H1 (cell line): ENCODE measurements at regions not wholly inside any gene's neighbourhood (a gene's known extent, or its start where the extent isn't known, plus 50 kb on each side); places are given as distances from the start of the nearest gene placed in this dataset.
A peak's percentile ranks its signal among the peaks of the same experiment; 100 is the strongest.

Experiments used
- CTCF ChIA-PET: fragments of 300-600 bp; sonication (Branson Sonifier 250); formaldehyde crosslinking; loops from one replicate; lab custom pipeline; 2021; ENCODE audit not compliant: partially characterized antibody; lab: Charles Lee
- POLR2A ChIA-PET: fragments of 300-600 bp; sonication (Branson Sonifier 250); formaldehyde crosslinking; loops from one replicate; lab custom pipeline; 2021; ENCODE audit warnings: inconsistent platforms; ENCODE audit not compliant: partially characterized antibody; lab: Charles Lee
- DNase-seq, 2 experiments: peaks; one replicate each; pipeline versions ENCODE4 v3.0.0 to v3.0.0-alpha.2; 2010 to 2022; ENCODE audit warnings: low spot score in 2 of 2, low read depth in 1 of 2, mixed read lengths in 1 of 2
- FAIRE-seq: peaks from 2 replicates; lab custom pipeline; 2011; peaks lifted over from hg19 to GRCh38; lab: Jason Lieb, UNC
- H2AFZ ChIP-seq: 2 replicates; pipeline ENCODE4 v1.8.1; 2012; ENCODE audit warnings: low read length, inconsistent platforms
- H2AK5ac ChIP-seq: 2 replicates; pipeline ENCODE4 v1.6.1; 2013; ENCODE audit warnings: low read depth, low read length
- H2BK120ac ChIP-seq: replicated peaks from 2 replicates; pipeline ENCODE3; 2013; ENCODE audit warnings: low read depth, low read length, inconsistent platforms
- H2BK12ac ChIP-seq: 2 replicates; pipeline ENCODE4 v1.6.1; 2013; ENCODE audit warnings: low read depth, low read length
- H2BK15ac ChIP-seq: 2 replicates; pipeline ENCODE4 v1.6.1; 2013; ENCODE audit warnings: low read length
- H2BK20ac ChIP-seq: 2 replicates; pipeline ENCODE4 v1.6.1; 2013; ENCODE audit warnings: low read length
- H2BK5ac ChIP-seq: 2 replicates; pipeline ENCODE4 v1.6.1; 2013; ENCODE audit warnings: low read depth, low read length
- H3K14ac ChIP-seq: 2 replicates; pipeline ENCODE4 v1.6.1; 2013; ENCODE audit warnings: inconsistent platforms; ENCODE audit not compliant: insufficient read length
- H3K18ac ChIP-seq: 2 replicates; pipeline ENCODE4 v1.6.1; 2013; ENCODE audit warnings: low read length; ENCODE audit errors: extremely low read depth
- H3K23ac ChIP-seq: 2 replicates; pipeline ENCODE4 v1.6.1; 2013; ENCODE audit warnings: inconsistent platforms; ENCODE audit not compliant: insufficient read length
- H3K23me2 ChIP-seq: 2 replicates; pipeline ENCODE4 v1.6.1; 2013; ENCODE audit warnings: low read depth, low read length
- H3K27ac ChIP-seq: 2 replicates; pipeline ENCODE4 v1.6.1; 2011; ENCODE audit warnings: low read depth, low read length, inconsistent platforms
- H3K27me3 ChIP-seq, 4 experiments: replicated peaks in 1 of 4; 1 replicate in 1 of 4; 2 replicates in 3 of 4; pipeline versions ENCODE4 v1.6.1 to v1.8.1; 2011 to 2013; ENCODE audit warnings: low read length in 3 of 4, mild to moderate bottlenecking in 3 of 4, inconsistent platforms in 2 of 4, mixed read lengths in 2 of 4, moderate library complexity in 1 of 4; ENCODE audit not compliant: control insufficient read depth in 3 of 4, insufficient read depth in 3 of 4; ENCODE audit errors: extremely low read depth in 1 of 4
- H3K36me3 ChIP-seq, 4 experiments: 2 replicates each; pipeline versions ENCODE4 v1.6.1 to v1.8.1; 2011 to 2013; ENCODE audit warnings: mild to moderate bottlenecking in 4 of 4, low read length in 3 of 4, moderate library complexity in 2 of 4, control low read depth in 1 of 4, inconsistent platforms in 1 of 4; ENCODE audit not compliant: insufficient read depth in 4 of 4, control insufficient read depth in 2 of 4
- H3K4ac ChIP-seq: replicated peaks from 2 replicates; pipeline ENCODE3; 2013; ENCODE audit warnings: low read length, low read depth, mixed read lengths, inconsistent platforms; ENCODE audit not compliant: insufficient read length
- H3K4me1 ChIP-seq, 4 experiments: replicated peaks in 1 of 4; 1 replicate in 1 of 4; 2 replicates in 3 of 4; pipeline versions ENCODE4 v1.6.1 to v1.8.1; 2011 to 2013; ENCODE audit warnings: low read length in 3 of 4, inconsistent platforms in 2 of 4, mixed read lengths in 1 of 4; ENCODE audit not compliant: insufficient read depth in 4 of 4, control insufficient read depth in 3 of 4
- H3K4me2 ChIP-seq, 2 experiments: 2 replicates each; pipeline versions ENCODE4 v1.6.1 to v1.8.1; 2011 to 2013; ENCODE audit warnings: low read depth in 2 of 2, low read length in 2 of 2, control low read depth in 1 of 2, inconsistent platforms in 1 of 2, mild to moderate bottlenecking in 1 of 2; ENCODE audit not compliant: insufficient read depth in 1 of 2
- H3K4me3 ChIP-seq, 4 experiments: fragments of 200-600, 300-600 bp in 1 of 4; sonication (generic), shearing (Covaris generic), sonication (Bioruptor Twin) in 1 of 4; 2 replicates each; pipeline versions ENCODE4 v1.5.1 to v1.8.1; 2011 to 2016; ENCODE audit warnings: low read length in 4 of 4, low read depth in 3 of 4, control low read depth in 2 of 4, inconsistent platforms in 2 of 4, mild to moderate bottlenecking in 2 of 4, mixed read lengths in 1 of 4, moderate library complexity in 1 of 4; ENCODE audit not compliant: insufficient read depth in 2 of 4; ENCODE audit errors: extremely low read depth in 1 of 4
- H3K56ac ChIP-seq: replicated peaks from 2 replicates; pipeline ENCODE3; 2013; ENCODE audit warnings: low read depth, mild to moderate bottlenecking, mixed read lengths, low read length, inconsistent platforms; ENCODE audit not compliant: insufficient read length
- H3K79me1 ChIP-seq: 2 replicates; pipeline ENCODE4 v1.6.1; 2013; ENCODE audit warnings: low read depth, low read length, control low read depth
- H3K79me2 ChIP-seq, 2 experiments: 2 replicates each; pipeline versions ENCODE4 v1.6.1 to v1.8.1; 2012 to 2013; ENCODE audit warnings: low read length in 2 of 2, mild to moderate bottlenecking in 2 of 2, inconsistent platforms in 1 of 2; ENCODE audit not compliant: insufficient read depth in 2 of 2, control insufficient read depth in 1 of 2
- H3K9ac ChIP-seq, 4 experiments: replicated peaks in 1 of 4; 1 replicate in 1 of 4; 2 replicates in 3 of 4; pipeline versions ENCODE4 v1.6.1 to v1.8.1; 2011 to 2013; ENCODE audit warnings: low read depth in 3 of 4, low read length in 3 of 4, control low read depth in 2 of 4, mild to moderate bottlenecking in 2 of 4, moderate library complexity in 2 of 4, inconsistent platforms in 1 of 4; ENCODE audit errors: extremely low read depth in 1 of 4
- H3K9me3 ChIP-seq, 2 experiments: 2 replicates each; pipeline versions ENCODE4 v1.6.1 to v1.8.1; 2012 to 2013; ENCODE audit warnings: mild to moderate bottlenecking in 2 of 2, moderate library complexity in 2 of 2, control low read depth in 1 of 2, inconsistent platforms in 1 of 2, low read depth in 1 of 2, low read length in 1 of 2, mixed read lengths in 1 of 2; ENCODE audit not compliant: insufficient read depth in 2 of 2
- H4K20me1 ChIP-seq, 2 experiments: replicated peaks in 1 of 2; 2 replicates each; pipeline versions ENCODE3 to v1.8.1; 2011 to 2013; ENCODE audit warnings: inconsistent platforms in 2 of 2, low read length in 2 of 2, mild to moderate bottlenecking in 1 of 2; ENCODE audit not compliant: insufficient read depth in 2 of 2, control insufficient read depth in 1 of 2
- H4K5ac ChIP-seq: 2 replicates; pipeline ENCODE4 v1.6.1; 2013; ENCODE audit warnings: low read length, low read depth, mixed read lengths, inconsistent platforms; ENCODE audit not compliant: insufficient read length
- H4K8ac ChIP-seq: 2 replicates; pipeline ENCODE4 v1.8.0; 2013; ENCODE audit warnings: mild to moderate bottlenecking, moderate library complexity, low read length, inconsistent platforms; ENCODE audit not compliant: insufficient read depth; ENCODE audit errors: extremely low read depth
- H4K91ac ChIP-seq: replicated peaks from 2 replicates; pipeline ENCODE3; 2013; ENCODE audit warnings: low read length, mixed read lengths, inconsistent platforms; ENCODE audit not compliant: insufficient read length
- ATF3 ChIP-seq: IDR thresholded peaks from 2 replicates; pipeline ENCODE4 v1.6.1; 2011; ENCODE audit warnings: low read depth, mild to moderate bottlenecking, low read length; ENCODE audit not compliant: insufficient read depth
- CEBPB ChIP-seq: IDR thresholded peaks from 2 replicates; pipeline ENCODE4 v1.6.1; 2012; ENCODE audit warnings: low read depth, low read length
- PHF8 ChIP-seq: fragments of 200-600 bp; sonication (generic); conservative IDR thresholded peaks from 2 replicates; pipeline ENCODE4 v1.7.1; 2012; ENCODE audit warnings: low read depth, mild to moderate bottlenecking, inconsistent platforms, low read length, moderate library complexity
- RAD21 ChIP-seq, 2 experiments: IDR thresholded peaks in 1 of 2; conservative IDR thresholded peaks in 1 of 2; 2 replicates each; pipeline ENCODE4 v1.6.1; 2011; ENCODE audit warnings: low read depth in 2 of 2, low read length in 2 of 2, improper control_type of control experiment in 1 of 2, inconsistent platforms in 1 of 2, mild to moderate bottlenecking in 1 of 2, moderate library complexity in 1 of 2
- TBP ChIP-seq: IDR thresholded peaks from 2 replicates; pipeline ENCODE4 v1.6.1; 2011; ENCODE audit warnings: low read depth, low read length, improper control_type of control experiment
- WGBS, 2 experiments: shearing (Covaris generic) in 1 of 2; methylation state at CpG; one replicate each; pipeline versions ENCODE4 v1.1.6 to v1.1.7; 2013 to 2015; ENCODE audit warnings: low lambda C conversion rate in 2 of 2, mixed read lengths in 2 of 2, inconsistent platforms in 1 of 2, low coverage in 1 of 2, missing lambda C conversion rate in 1 of 2; ENCODE audit not compliant: insufficient replicate concordance in 2 of 2, insufficient coverage in 1 of 2, insufficient read length in 1 of 2; ENCODE audit errors: extremely low coverage in 1 of 2, missing lambda C conversion rate in 1 of 2; 5-methylcytosine and 5-hydroxymethylcytosine counted together

- DNase-seq (no peak), FAIRE-seq (no peak)
- peak overlapping the region; percentile 67; the same call in 1 of the 2 replicates for H2AFZ ChIP-seq
- no peak overlapping the region for H2BK12ac ChIP-seq
- no peak overlapping the region for H3K14ac ChIP-seq
- no peak overlapping the region for H2BK15ac ChIP-seq
- no peaks in the 10 kb centered on the region for H3K4me1 ChIP-seq
- no peaks in the 10 kb centered on the region for H3K27me3 ChIP-seq
- no peak overlapping the region for H4K8ac ChIP-seq
- H3K18ac ChIP-seq: no peak overlapping the region
- no peak overlapping the region for H2BK120ac ChIP-seq
- no peaks in the 10 kb centered on the region for H3K79me2 ChIP-seq
- H3K79me1 ChIP-seq: no peaks in the 10 kb centered on the region
- H3K9ac ChIP-seq: no peak overlapping the region
- no peaks in the 10 kb centered on the region for H4K20me1 ChIP-seq
- no peak overlapping the region for H3K23ac ChIP-seq
- no peak overlapping the region for H3K27ac ChIP-seq
- H3K4me2 ChIP-seq: no peak overlapping the region
- H2BK5ac ChIP-seq: no peak overlapping the region
- no peaks in the 10 kb centered on the region for H3K9me3 ChIP-seq
- no peak overlapping the region for H3K4ac ChIP-seq
- 97% methylated on average over 3 of the region's 3 CpGs; no CpG with 5 or more reads in 1 of the 2 experiments for WGBS, 2 experiments
- no peak overlapping the region for H4K5ac ChIP-seq
- H3K56ac ChIP-seq: no peak overlapping the region
- H3K36me3 ChIP-seq: no peaks in the 10 kb centered on the region
- H3K4me3 ChIP-seq: no peak overlapping the region
- H2BK20ac ChIP-seq: no peak overlapping the region
- ChIA-PET CTCF (no interaction called here), POLR2A (no interaction called here)
- H4K91ac ChIP-seq: no peak overlapping the region
- no peak for TF ChIP-seq ATF3
- TF ChIP-seq TBP: no peak
- TF ChIP-seq CEBPB: no peak
- TF ChIP-seq PHF8: no peak
- no peak for TF ChIP-seq RAD21 (IDR thresholded peaks at IDR 0.05 in 1 of 2, conservative IDR thresholded peaks at IDR 0.05 in 1 of 2; ENCODE audit: low read depth in 2 of 2, low read length in 2 of 2)
- H3K23me2 ChIP-seq: no peaks in the 10 kb centered on the region
- H2AK5ac ChIP-seq: no peak overlapping the region
Measured at GRCh38 chr1:208931936-208932335, 651.6 kb upstream of the CAMK1G start.
